Ovary (tissue), 7 donors: ENCODE measurements at regions not wholly inside any gene's neighbourhood (a gene's known extent, or its start where the extent isn't known, plus 50 kb on each side); places are given as distances from the start of the nearest gene placed in this dataset.

ENCODE experiments used
- DNase-seq, 5 donors: peaks; one replicate each; pipeline ENCODE4 v3.0.0-alpha.2; 2019 to 2020
- H3K27ac ChIP-seq, 2 donors: fragments of 200-600 bp; one replicate each; pipeline versions ENCODE4 v1.5.1 to v1.8.0; 2019 to 2022
- H3K27me3 ChIP-seq: fragments of 200-600 bp; one replicate; pipeline ENCODE4 v1.8.0; 2022
- H3K36me3 ChIP-seq: fragments of 200-600 bp; sonication (generic); one replicate; pipeline ENCODE4 v1.5.1; 2019
- H3K4me1 ChIP-seq: one replicate; pipeline ENCODE4 v1.8.1; 2013; ENCODE audit warnings: mild to moderate bottlenecking, moderate library complexity; ENCODE audit not compliant: insufficient read depth
- H3K4me3 ChIP-seq: fragments of 200-600 bp; sonication (generic); one replicate; pipeline ENCODE4 v1.5.1; 2017
- H3K9me3 ChIP-seq, 2 donors: fragments of 200-600 bp in 1 of 2; sonication (generic) in 1 of 2; one replicate each; pipeline versions ENCODE4 v1.5.1 to v1.8.1; 2013 to 2019; ENCODE audit warnings: mild to moderate bottlenecking in 1 of 2, moderate library complexity in 1 of 2
- EP300 ChIP-seq: sonication (generic); formaldehyde crosslinking; IDR thresholded peaks from one replicate; pipeline ENCODE4 v1.6.1; 2017; ENCODE audit warnings: antibody characterized with exemption
- POLR2A ChIP-seq: fragments of 450-650 bp; IDR thresholded peaks from one replicate; pipeline ENCODE4 v1.6.1; 2017; ENCODE audit warnings: antibody characterized with exemption, mild to moderate bottlenecking, moderate library complexity
- WGBS, 3 donors: extraction: QIAGEN DNeasy Blood & Tissue Kit in 1 of 3; methylation state at CpG; one replicate each; pipeline versions ENCODE4 v1.1.5 to v1.1.7; 2013 to 2017; 5-methylcytosine and 5-hydroxymethylcytosine counted together
- intact Hi-C, 4 donors: fragments of 100-400 bp; cut with DNase I; formaldehyde crosslinking; loops; one replicate each; pipeline versions ENCODE4 v1.11.0 to v1.15.1; 2022 to 2023
- TF ChIP-seq, protein P1 (sequence below), 3 donors: fragments of 450-650 bp in 2 of 3; fragments of 200-600 bp in 1 of 3; IDR thresholded peaks; one replicate each; pipeline versions ENCODE4 v1.5.1 to v1.8.0; 2016 to 2022; ENCODE audit warnings: antibody characterized with exemption in 3 of 3, mild to moderate bottlenecking in 1 of 3
- donor health status: DM: no; HTN: no; CAD: no; lungs with moderate emphysema.
- donor health status: DM: no; HTN: no; CAD: no.
- donor health status: Bipolar disorder and iron deficiency.
- donor health status: DM: no; HTN: no; CAD: no.
- donor health status: DM: yes; HTN: yes; CAD: no.

- H3K4me3 ChIP-seq: no peak overlapping the region
- intact Hi-C loops: no loop called here
- no peaks in the 10 kb centered on the region for H3K36me3 ChIP-seq
- no peaks in the 10 kb centered on the region for H3K9me3 ChIP-seq
- 60 to 76% (median 63%) methylated on average over 11 of the region's 11 CpGs for WGBS, 3 donors
- no peaks in the 10 kb centered on the region for H3K27me3 ChIP-seq
- H3K4me1 ChIP-seq: no peaks in the 10 kb centered on the region
- DNase-seq: no peak
- TF ChIP-seq POLR2A (no peak), EP300 (no peak)
- TF ChIP-seq, protein P1, sequence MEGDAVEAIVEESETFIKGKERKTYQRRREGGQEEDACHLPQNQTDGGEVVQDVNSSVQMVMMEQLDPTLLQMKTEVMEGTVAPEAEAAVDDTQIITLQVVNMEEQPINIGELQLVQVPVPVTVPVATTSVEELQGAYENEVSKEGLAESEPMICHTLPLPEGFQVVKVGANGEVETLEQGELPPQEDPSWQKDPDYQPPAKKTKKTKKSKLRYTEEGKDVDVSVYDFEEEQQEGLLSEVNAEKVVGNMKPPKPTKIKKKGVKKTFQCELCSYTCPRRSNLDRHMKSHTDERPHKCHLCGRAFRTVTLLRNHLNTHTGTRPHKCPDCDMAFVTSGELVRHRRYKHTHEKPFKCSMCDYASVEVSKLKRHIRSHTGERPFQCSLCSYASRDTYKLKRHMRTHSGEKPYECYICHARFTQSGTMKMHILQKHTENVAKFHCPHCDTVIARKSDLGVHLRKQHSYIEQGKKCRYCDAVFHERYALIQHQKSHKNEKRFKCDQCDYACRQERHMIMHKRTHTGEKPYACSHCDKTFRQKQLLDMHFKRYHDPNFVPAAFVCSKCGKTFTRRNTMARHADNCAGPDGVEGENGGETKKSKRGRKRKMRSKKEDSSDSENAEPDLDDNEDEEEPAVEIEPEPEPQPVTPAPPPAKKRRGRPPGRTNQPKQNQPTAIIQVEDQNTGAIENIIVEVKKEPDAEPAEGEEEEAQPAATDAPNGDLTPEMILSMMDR (IDR thresholded peaks at IDR 0.05): no peak
- no peak overlapping the region for H3K27ac ChIP-seq
Observed at GRCh38 chr13:47475441-47475948, 525.6 kb downstream of the SUCLA2 start.

- WGBS, 3 donors: 20 to 46% (median 25%) methylated on average over 8 of the region's 8 CpGs
- H3K4me3 ChIP-seq: no peak overlapping the region
- no peaks in the 10 kb centered on the region for H3K9me3 ChIP-seq
- TF ChIP-seq, protein P1 (IDR thresholded peaks at IDR 0.05): no peak
- TF ChIP-seq POLR2A (no peak), EP300 (no peak)
- no peak for DNase-seq
- no peaks in the 10 kb centered on the region for H3K27me3 ChIP-seq
- no peaks in the 10 kb centered on the region for H3K36me3 ChIP-seq
- H3K4me1 ChIP-seq: no peaks in the 10 kb centered on the region
- H3K27ac ChIP-seq: no peak overlapping the region
- intact Hi-C loops: no loop called here
Observed at GRCh38 chr13:47474839-47475238, 526.2 kb downstream of the SUCLA2 start.

- no peak for DNase-seq
- Histone ChIP-seq H3K27ac (no peak overlapping the region), H3K9me3 (no peaks in the 10 kb centered on the region), H3K4me3 (no peak overlapping the region), H3K36me3 (no peaks in the 10 kb centered on the region), H3K27me3 (no peaks in the 10 kb centered on the region), H3K4me1 (no peaks in the 10 kb centered on the region)
- intact Hi-C loops: no loop called here
- TF ChIP-seq, protein P1 (IDR thresholded peaks at IDR 0.05): no peak
- TF ChIP-seq EP300 (no peak), POLR2A (no peak)
- 9 to 17% (median 13%) methylated on average over 2 of the region's 2 CpGs for WGBS, 3 donors
Observed at GRCh38 chr13:47474326-47474725, 526.7 kb downstream of the SUCLA2 start.

GRCh38 chr13:47472516-47472915, 528.6 kb downstream of the SUCLA2 start:
- Histone ChIP-seq H3K27ac (no peak overlapping the region), H3K36me3 (no peaks in the 10 kb centered on the region), H3K27me3 (no peaks in the 10 kb centered on the region), H3K4me3 (no peak overlapping the region), H3K4me1 (no peaks in the 10 kb centered on the region), H3K9me3 (no peaks in the 10 kb centered on the region)
- 42 to 45% (median 43%) methylated on average over 2 of the region's 2 CpGs for WGBS, 3 donors
- intact Hi-C loops: no loop called here
- DNase-seq: no peak
- no peak for TF ChIP-seq POLR2A
- no peak for TF ChIP-seq EP300
- TF ChIP-seq, protein P1 (IDR thresholded peaks at IDR 0.05): no peak
